GM12872 (cell line): ENCODE measurements at regions not wholly inside any gene's neighbourhood (a gene's known extent, or its start where the extent isn't known, plus 50 kb on each side); places are given as distances from the start of the nearest gene placed in this dataset.

Experiments used
- TF ChIP-seq, protein P1 (sequence below): IDR thresholded peaks from 3 replicates; pipeline ENCODE4 v1.5.1; 2011; ENCODE audit warnings: low read depth, mild to moderate bottlenecking, low read length, moderate library complexity; ENCODE audit not compliant: insufficient read depth

GRCh38 chr3:144390786-144391185 is 419.2 kb downstream of the DIPK2A start:
- TF ChIP-seq, protein P1, sequence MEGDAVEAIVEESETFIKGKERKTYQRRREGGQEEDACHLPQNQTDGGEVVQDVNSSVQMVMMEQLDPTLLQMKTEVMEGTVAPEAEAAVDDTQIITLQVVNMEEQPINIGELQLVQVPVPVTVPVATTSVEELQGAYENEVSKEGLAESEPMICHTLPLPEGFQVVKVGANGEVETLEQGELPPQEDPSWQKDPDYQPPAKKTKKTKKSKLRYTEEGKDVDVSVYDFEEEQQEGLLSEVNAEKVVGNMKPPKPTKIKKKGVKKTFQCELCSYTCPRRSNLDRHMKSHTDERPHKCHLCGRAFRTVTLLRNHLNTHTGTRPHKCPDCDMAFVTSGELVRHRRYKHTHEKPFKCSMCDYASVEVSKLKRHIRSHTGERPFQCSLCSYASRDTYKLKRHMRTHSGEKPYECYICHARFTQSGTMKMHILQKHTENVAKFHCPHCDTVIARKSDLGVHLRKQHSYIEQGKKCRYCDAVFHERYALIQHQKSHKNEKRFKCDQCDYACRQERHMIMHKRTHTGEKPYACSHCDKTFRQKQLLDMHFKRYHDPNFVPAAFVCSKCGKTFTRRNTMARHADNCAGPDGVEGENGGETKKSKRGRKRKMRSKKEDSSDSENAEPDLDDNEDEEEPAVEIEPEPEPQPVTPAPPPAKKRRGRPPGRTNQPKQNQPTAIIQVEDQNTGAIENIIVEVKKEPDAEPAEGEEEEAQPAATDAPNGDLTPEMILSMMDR = no peak

- TF ChIP-seq, protein P1 = no peak
Measured at GRCh38 chr3:144391236-144391635, 419.6 kb downstream of the DIPK2A start.

DNA sequence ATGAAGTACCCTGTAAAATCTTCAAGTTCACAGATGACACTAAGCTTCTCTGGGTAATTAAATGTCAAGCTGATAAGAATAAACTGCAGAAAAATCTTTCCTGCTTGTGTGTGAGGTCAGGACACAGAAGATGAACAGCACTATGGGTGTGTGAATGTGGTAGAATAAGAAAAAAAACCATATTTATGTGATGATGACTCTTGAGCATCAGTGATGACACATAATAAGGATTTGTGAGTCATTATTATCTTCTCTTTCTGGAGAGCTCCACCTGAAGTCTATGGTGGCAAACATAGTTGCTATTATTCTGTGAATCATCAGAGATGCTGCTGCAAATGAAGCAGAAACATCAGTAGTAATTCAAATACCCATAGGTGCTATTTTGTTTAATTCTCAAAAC is 422.4 kb downstream of the DIPK2A start:
- TF ChIP-seq, protein P1 = no peak

DNA sequence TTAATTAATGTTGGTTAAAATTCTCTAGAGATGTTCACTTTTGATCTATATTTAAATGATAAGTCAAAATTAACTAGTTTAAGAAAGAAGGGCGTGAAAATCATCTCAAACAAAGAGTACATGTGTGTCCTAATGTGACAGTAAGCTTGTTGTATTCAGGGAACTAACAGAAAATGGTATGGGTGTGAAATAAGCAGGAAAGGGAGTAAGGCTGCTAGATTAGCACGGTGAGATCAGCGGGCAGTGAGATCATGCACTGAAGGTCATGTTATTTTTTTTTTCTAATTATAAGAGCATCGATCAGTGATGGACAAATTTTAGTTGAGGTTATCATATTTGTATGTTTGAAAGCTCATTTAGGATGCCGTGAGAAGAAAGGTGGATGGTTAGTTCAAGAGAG is 430.8 kb downstream of the DIPK2A start:
- TF ChIP-seq, protein P1 = no peak

DNA sequence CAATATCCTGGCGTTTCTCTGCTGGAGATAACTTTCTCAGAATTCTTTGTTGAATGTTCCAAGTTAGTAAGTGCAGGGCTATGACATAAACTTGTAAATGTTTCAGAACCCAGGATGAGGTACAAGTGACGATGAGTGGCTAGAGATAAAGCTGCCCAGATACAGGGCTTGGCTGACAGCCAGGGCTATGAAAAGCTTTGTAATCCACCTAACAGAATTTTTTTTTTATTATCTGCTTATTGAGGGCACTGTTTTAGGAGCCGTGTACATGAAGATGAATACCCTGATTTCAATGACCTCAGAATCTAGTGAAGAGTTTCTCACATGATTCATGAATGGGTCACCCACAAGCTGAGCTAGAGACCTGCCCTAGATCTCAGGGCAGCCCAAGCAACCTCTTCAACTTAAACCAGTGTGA is 431.4 kb downstream of the DIPK2A start:
- TF ChIP-seq, protein P1 = no peak

GRCh38 chr3:144407335-144407734 is 435.7 kb downstream of the DIPK2A start:
- TF ChIP-seq, protein P1 = no peak

DNA sequence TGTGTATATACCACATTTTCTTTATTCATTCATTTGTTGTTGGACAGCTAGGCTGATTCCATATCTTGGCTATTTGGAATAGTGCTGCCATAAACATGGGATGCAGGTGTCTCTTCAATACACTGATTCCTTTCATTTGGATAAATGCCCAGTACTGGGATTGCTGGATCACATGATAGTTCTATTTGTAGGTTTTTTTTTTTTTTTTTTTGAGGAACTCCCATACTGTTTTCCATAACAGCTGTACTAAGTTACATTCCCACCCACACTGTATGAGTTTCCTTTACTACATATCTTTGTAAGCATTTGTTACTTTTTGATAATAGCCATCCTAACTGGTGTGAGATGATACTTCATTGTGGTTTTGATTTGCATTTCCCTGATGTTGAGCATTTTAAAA is 437.7 kb downstream of the DIPK2A start:
- TF ChIP-seq, protein P1 = no peak

GRCh38 chr3:144413068-144413467 is 441.4 kb downstream of the DIPK2A start:
- TF ChIP-seq, protein P1 = no peak
